Peyer's patch (tissue), 4 donors: ENCODE measurements at regions not wholly inside any gene's neighbourhood (a gene's known extent, or its start where the extent isn't known, plus 50 kb on each side); places are given as distances from the start of the nearest gene placed in this dataset.

Experiments
- DNase-seq, 3 donors: peaks; one replicate each; pipeline ENCODE4 v3.0.0-alpha.2; 2017 to 2019
- H3K27ac ChIP-seq, 4 donors: fragments of 200-600 bp; sonication (generic); one replicate each; pipeline ENCODE4 v1.5.1; 2016 to 2019
- H3K27me3 ChIP-seq, 2 donors: fragments of 200-600 bp; sonication (generic); one replicate each; pipeline ENCODE4 v1.5.1; 2019
- H3K36me3 ChIP-seq, 3 donors: fragments of 200-600 bp; sonication (generic); one replicate each; pipeline ENCODE4 v1.5.1; 2016 to 2019
- H3K4me1 ChIP-seq, 4 donors: fragments of 200-600 bp; sonication (generic); one replicate each; pipeline ENCODE4 v1.5.1; 2016 to 2019
- H3K4me3 ChIP-seq, 4 donors: fragments of 200-600 bp; sonication (generic); 1 replicate in 3 of 4; 2 replicates in 1 of 4; pipeline ENCODE4 v1.5.1; 2016 to 2019; ENCODE audit warnings: mild to moderate bottlenecking in 1 of 4
- H3K9me3 ChIP-seq, 4 donors: fragments of 200-600 bp; sonication (generic); one replicate each; pipeline ENCODE4 v1.5.1; 2016 to 2019; ENCODE audit warnings: mild to moderate bottlenecking in 1 of 4
- POLR2A ChIP-seq, 2 donors: fragments of 450-650 bp; IDR thresholded peaks; one replicate each; pipeline ENCODE4 v1.5.1; 2017; ENCODE audit warnings: antibody characterized with exemption in 2 of 2, mild to moderate bottlenecking in 2 of 2, moderate library complexity in 2 of 2
- TF ChIP-seq, protein P1 (sequence below), 6 experiments: fragments of 450-650 bp in 4 of 6; fragments of 200-600 bp in 2 of 6; sonication (generic) in 1 of 6; IDR thresholded peaks; one replicate each; pipeline ENCODE4 v1.5.1; 2017 to 2019; ENCODE audit warnings: antibody characterized with exemption in 6 of 6, mild to moderate bottlenecking in 3 of 6, moderate library complexity in 1 of 6

DNA sequence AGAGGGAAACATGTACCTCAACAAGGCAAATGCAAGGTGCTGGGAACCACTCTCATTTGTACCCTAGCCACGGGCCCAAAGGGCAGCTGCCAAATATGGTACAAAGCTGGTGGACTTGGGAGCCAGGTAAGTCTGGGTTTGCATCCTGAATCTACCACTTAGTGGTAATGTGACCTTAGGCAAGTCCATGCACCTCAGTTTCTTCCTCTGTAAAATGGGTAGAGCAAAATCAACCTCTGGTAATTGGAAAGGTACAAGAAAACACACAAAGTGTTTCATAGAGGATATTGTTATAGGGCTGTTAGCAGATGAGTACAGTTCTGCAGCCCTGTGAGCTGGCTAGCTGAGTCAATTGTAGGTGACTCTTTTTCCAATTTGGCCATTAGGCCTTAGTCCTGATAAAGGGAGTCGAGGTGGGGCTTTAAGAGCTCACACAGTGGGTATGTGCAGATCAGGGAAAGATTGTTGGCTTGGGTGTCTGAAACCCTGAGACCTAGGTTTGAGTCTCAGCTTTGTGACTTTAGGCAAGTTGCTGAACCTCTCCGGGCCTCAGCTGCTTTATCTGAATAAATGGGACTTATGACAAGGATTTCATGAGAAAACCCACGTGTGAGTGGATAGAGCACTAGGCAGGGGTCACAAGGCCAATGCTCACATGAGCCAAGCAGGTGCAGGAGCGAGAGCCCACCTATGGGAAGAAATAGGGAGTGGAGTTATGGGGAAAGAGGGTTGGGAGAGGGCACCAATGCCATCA is 121.3 kb upstream of the GDF10 start:
- H3K4me3 ChIP-seq, result no peak overlapping the region
- DNase-seq, result no peak
- no peaks in the 10 kb centered on the region for H3K9me3 ChIP-seq
- H3K36me3 ChIP-seq, result no peaks in the 10 kb centered on the region
- H3K27ac ChIP-seq, result no peak overlapping the region
- no peaks in the 10 kb centered on the region for H3K4me1 ChIP-seq
- TF ChIP-seq, protein P1, sequence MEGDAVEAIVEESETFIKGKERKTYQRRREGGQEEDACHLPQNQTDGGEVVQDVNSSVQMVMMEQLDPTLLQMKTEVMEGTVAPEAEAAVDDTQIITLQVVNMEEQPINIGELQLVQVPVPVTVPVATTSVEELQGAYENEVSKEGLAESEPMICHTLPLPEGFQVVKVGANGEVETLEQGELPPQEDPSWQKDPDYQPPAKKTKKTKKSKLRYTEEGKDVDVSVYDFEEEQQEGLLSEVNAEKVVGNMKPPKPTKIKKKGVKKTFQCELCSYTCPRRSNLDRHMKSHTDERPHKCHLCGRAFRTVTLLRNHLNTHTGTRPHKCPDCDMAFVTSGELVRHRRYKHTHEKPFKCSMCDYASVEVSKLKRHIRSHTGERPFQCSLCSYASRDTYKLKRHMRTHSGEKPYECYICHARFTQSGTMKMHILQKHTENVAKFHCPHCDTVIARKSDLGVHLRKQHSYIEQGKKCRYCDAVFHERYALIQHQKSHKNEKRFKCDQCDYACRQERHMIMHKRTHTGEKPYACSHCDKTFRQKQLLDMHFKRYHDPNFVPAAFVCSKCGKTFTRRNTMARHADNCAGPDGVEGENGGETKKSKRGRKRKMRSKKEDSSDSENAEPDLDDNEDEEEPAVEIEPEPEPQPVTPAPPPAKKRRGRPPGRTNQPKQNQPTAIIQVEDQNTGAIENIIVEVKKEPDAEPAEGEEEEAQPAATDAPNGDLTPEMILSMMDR (IDR thresholded peaks at IDR 0.05), result no peak
- TF ChIP-seq POLR2A (IDR thresholded peaks at IDR 0.05), result no peak
- H3K27me3 ChIP-seq, result no peaks in the 10 kb centered on the region

DNA sequence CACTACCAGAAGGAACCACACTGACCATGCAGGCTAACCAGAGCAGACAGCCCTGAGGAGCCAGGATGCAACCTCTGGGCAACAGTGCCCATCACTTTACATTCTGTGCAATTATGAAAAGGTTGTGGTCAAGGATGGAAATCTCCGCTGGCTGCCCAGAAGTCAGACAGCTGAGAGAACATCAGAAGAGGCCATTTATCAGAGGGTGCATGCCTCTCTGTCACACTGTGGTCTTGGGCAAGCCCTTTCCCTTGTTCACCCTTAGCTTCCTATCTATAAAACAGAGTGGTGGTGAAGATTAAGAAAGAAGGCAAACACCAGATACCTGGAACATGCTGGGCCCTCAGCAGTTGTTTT is 120.7 kb upstream of the GDF10 start:
- TF ChIP-seq POLR2A (IDR thresholded peaks at IDR 0.05), result no peak
- TF ChIP-seq, protein P1 (IDR thresholded peaks at IDR 0.05), result no peak
- H3K4me1 ChIP-seq, result no peaks in the 10 kb centered on the region
- no peak overlapping the region for H3K27ac ChIP-seq
- H3K36me3 ChIP-seq, result no peaks in the 10 kb centered on the region
- DNase-seq, result no peak
- H3K4me3 ChIP-seq, result no peak overlapping the region
- no peaks in the 10 kb centered on the region for H3K27me3 ChIP-seq
- no peaks in the 10 kb centered on the region for H3K9me3 ChIP-seq

GRCh38 chr10:47181052-47181849 is 118.7 kb upstream of the GDF10 start:
- no peak for TF ChIP-seq POLR2A (IDR thresholded peaks at IDR 0.05)
- TF ChIP-seq, protein P1 (IDR thresholded peaks at IDR 0.05), result no peak
- Histone ChIP-seq H3K36me3 (no peaks in the 10 kb centered on the region), H3K27me3 (no peaks in the 10 kb centered on the region), H3K9me3 (no peaks in the 10 kb centered on the region), H3K4me1 (no peaks in the 10 kb centered on the region), H3K4me3 (no peak overlapping the region), H3K27ac (no peak overlapping the region)
- no peak for DNase-seq

DNA sequence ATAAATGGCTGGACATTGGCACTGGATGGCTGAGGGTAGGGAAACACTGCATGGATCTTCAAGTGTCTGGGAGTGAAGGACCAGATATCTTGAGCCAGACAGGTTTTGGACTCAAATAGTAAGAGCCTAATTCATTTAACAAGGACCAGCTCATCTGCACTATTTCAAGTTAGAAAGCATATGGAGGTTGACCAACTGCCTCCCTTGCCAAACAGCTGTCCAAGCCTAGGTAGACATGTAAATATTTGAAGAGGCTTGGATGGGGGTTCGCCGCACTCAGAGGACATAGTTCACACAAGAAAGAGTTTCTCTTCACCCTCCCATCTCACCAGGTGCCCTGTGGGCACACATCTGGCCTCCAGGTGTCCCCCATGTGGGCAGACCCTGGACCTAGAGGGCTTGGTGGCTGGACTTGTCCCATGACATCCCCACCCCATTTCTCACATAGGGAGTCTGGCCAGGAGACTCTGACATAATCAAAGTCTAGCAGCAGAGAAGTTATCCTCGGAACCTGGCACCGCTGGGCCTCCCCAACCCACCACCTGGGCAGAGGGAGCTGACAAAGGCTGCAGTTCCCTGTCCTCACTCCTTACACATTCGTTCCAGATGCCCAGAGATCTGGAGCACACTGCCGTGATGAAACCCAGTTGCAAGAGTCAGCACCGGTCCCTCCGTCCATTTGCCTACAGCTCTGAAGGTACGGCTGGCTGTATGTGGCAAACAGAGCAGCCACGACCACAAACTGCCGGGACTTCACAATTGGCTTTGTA is 116.9 kb upstream of the GDF10 start:
- Histone ChIP-seq H3K4me1 (no peaks in the 10 kb centered on the region), H3K4me3 (no peak overlapping the region), H3K27ac (no peak overlapping the region), H3K36me3 (no peaks in the 10 kb centered on the region), H3K27me3 (no peaks in the 10 kb centered on the region), H3K9me3 (no peaks in the 10 kb centered on the region)
- TF ChIP-seq, protein P1 (IDR thresholded peaks at IDR 0.05), result no peak
- no peak for TF ChIP-seq POLR2A (IDR thresholded peaks at IDR 0.05)
- DNase-seq, result no peak

GRCh38 chr10:47183704-47184041 is 116.3 kb upstream of the GDF10 start:
- no peak overlapping the region for H3K27ac ChIP-seq
- no peaks in the 10 kb centered on the region for H3K36me3 ChIP-seq
- H3K27me3 ChIP-seq, result no peaks in the 10 kb centered on the region
- H3K9me3 ChIP-seq, result no peaks in the 10 kb centered on the region
- TF ChIP-seq POLR2A (IDR thresholded peaks at IDR 0.05), result no peak
- TF ChIP-seq, protein P1 (IDR thresholded peaks at IDR 0.05), result no peak
- no peaks in the 10 kb centered on the region for H3K4me1 ChIP-seq
- no peak overlapping the region for H3K4me3 ChIP-seq
- no peak for DNase-seq
